HepG2 (cell line): ENCODE measurements at regions not wholly inside any gene's neighbourhood (a gene's known extent, or its start where the extent isn't known, plus 50 kb on each side); places are given as distances from the start of the nearest gene placed in this dataset.

Experiments
- ATAC-seq: fragments of 200-7000 bp; cut with Tn5 transposase; 3 replicates; pipeline ENCODE4 v1.9.1; 2020; ENCODE audit warnings: mild to moderate bottlenecking, moderate library complexity
- BruUV-seq: library from RNA; stranded (reverse); fragments of 400-500 nt; replicated peaks from 2 replicates; lab custom pipeline; 2021; lab: Mats Ljungman, UMichigan
- CTCF ChIA-PET: fragments of 300-600 bp; formaldehyde crosslinking; extraction: SDS; loops from one replicate; lab custom pipeline; 2021; ENCODE audit warnings: low total read pairs, inconsistent platforms, low intra/inter-chr PET ratio; lab: Yijun Ruan, JAX
- POLR2A ChIA-PET: fragments of 350-600 bp; sonication (Branson Sonifier 250); formaldehyde crosslinking; loops from one replicate; lab custom pipeline; 2020; ENCODE audit warnings: antibody characterized with exemption, inconsistent platforms; lab: Yijun Ruan, JAX
- DNase-seq: peaks from one replicate; pipeline ENCODE4 v3.0.0-alpha.2; 2015; ENCODE audit warnings: low spot score
- FAIRE-seq: peaks from 3 replicates; lab custom pipeline; 2011; peaks lifted over from hg19 to GRCh38; lab: Jason Lieb, UNC
- H2AFZ ChIP-seq: one replicate; pipeline ENCODE4 v1.6.1; 2011; ENCODE audit warnings: low read length, inconsistent platforms
- H3K27ac ChIP-seq: fragments of 300-600 bp; 3 replicates; pipeline ENCODE4 v1.8.0; 2011; ENCODE audit warnings: mixed run types, mild to moderate bottlenecking, mixed read lengths, low read length, inconsistent platforms; ENCODE audit not compliant: insufficient read depth; ENCODE audit errors: extremely low read length
- H3K27me3 ChIP-seq, 2 experiments: fragments of 200-600 bp in 1 of 2; 2 replicates in 1 of 2; 3 replicates in 1 of 2; pipeline versions ENCODE4 v1.6.0 to v1.8.0; 2011; ENCODE audit warnings: low read length in 2 of 2, mild to moderate bottlenecking in 2 of 2, moderate library complexity in 2 of 2, inconsistent platforms in 1 of 2; ENCODE audit not compliant: insufficient read depth in 2 of 2, control insufficient read depth in 1 of 2
- H3K36me3 ChIP-seq, 2 experiments: fragments of 200-600 bp in 1 of 2; replicated peaks in 1 of 2; 2 replicates in 1 of 2; 3 replicates in 1 of 2; pipeline versions ENCODE4 v1.5.1 to v1.8.0; 2011; ENCODE audit warnings: low read length in 2 of 2, inconsistent platforms in 1 of 2; ENCODE audit not compliant: insufficient read depth in 2 of 2, control insufficient read depth in 1 of 2
- H3K4me1 ChIP-seq: 2 replicates; pipeline ENCODE4 v1.5.1; 2012; ENCODE audit warnings: low read length, inconsistent platforms; ENCODE audit not compliant: insufficient read depth
- H3K4me2 ChIP-seq: 2 replicates; pipeline ENCODE4 v1.6.0; 2011; ENCODE audit warnings: low read depth, low read length, inconsistent platforms
- H3K4me3 ChIP-seq, 3 experiments: fragments of 200-600 bp in 1 of 3; sonication (generic), shearing (Covaris generic) in 1 of 3; replicated peaks in 1 of 3; 2 replicates each; pipeline ENCODE4 v1.5.1; 2011 to 2016; ENCODE audit warnings: low read length in 3 of 3, inconsistent platforms in 2 of 3, low read depth in 2 of 3, mild to moderate bottlenecking in 2 of 3, control low read depth in 1 of 3, mixed read lengths in 1 of 3; ENCODE audit not compliant: insufficient read depth in 1 of 3
- H3K79me2 ChIP-seq: one replicate; pipeline ENCODE4 v1.6.1; 2011; ENCODE audit warnings: low read length, inconsistent platforms; ENCODE audit not compliant: insufficient read depth
- H3K9ac ChIP-seq: 2 replicates; pipeline ENCODE4 v1.6.0; 2011; ENCODE audit warnings: mild to moderate bottlenecking, low read depth, low read length, inconsistent platforms; ENCODE audit not compliant: insufficient read depth
- H3K9me3 ChIP-seq: 2 replicates; pipeline ENCODE4 v1.5.1; 2012; ENCODE audit warnings: mild to moderate bottlenecking, low read length
- H4K20me1 ChIP-seq: 2 replicates; pipeline ENCODE4 v1.6.0; 2011; ENCODE audit warnings: inconsistent platforms, mild to moderate bottlenecking, low read length, moderate library complexity; ENCODE audit not compliant: insufficient read depth
- EHMT2 ChIP-seq: fragments of 200-600 bp; sonication (generic); IDR thresholded peaks from 2 replicates; pipeline ENCODE4 v1.7.0; 2017; ENCODE audit warnings: antibody characterized with exemption, low read depth, low read length, borderline replicate concordance
- EP300 ChIP-seq, 3 experiments: sonication (generic) in 1 of 3; formaldehyde crosslinking in 1 of 3; IDR thresholded peaks; 2 replicates each; pipeline versions ENCODE4 v1.5.1 to v1.6.1; 2011 to 2020; ENCODE audit warnings: low read depth in 2 of 3, low read length in 2 of 3, borderline replicate concordance in 1 of 3, improper control_type of control experiment in 1 of 3, mild to moderate bottlenecking in 1 of 3, missing genetic modification reagents in 1 of 3, moderate library complexity in 1 of 3
- NFE2 ChIP-seq: sonication (generic); formaldehyde crosslinking; IDR thresholded peaks from 2 replicates; pipeline ENCODE4 v1.4.0; 2020; ENCODE audit warnings: missing genetic modification reagents
- NFE2L1 ChIP-seq: sonication (generic); formaldehyde crosslinking; IDR thresholded peaks from 2 replicates; pipeline ENCODE4 v1.4.0; 2020; ENCODE audit warnings: missing genetic modification reagents, mild to moderate bottlenecking, borderline replicate concordance
- POLR2AphosphoS5 ChIP-seq: IDR thresholded peaks from 2 replicates; pipeline ENCODE4 v1.6.1; 2012; ENCODE audit warnings: low read depth, low read length
- SALL1 ChIP-seq: sonication (generic); formaldehyde crosslinking; IDR thresholded peaks from 2 replicates; pipeline ENCODE4 v1.8.0; 2022; ENCODE audit warnings: mild to moderate bottlenecking, missing genetic modification reagents
- SAP130 ChIP-seq: IDR thresholded peaks from 2 replicates; pipeline ENCODE4 v1.6.1; 2016; ENCODE audit warnings: low read depth
- TBX2 ChIP-seq: sonication (generic); formaldehyde crosslinking; IDR thresholded peaks from 2 replicates; pipeline ENCODE4 v1.5.0; 2020; ENCODE audit warnings: missing genetic modification reagents, mild to moderate bottlenecking, borderline replicate concordance
- ZFX ChIP-seq: sonication (generic); formaldehyde crosslinking; IDR thresholded peaks from 2 replicates; pipeline ENCODE4 v1.4.0; 2020; ENCODE audit warnings: mild to moderate bottlenecking, low read depth, missing genetic modification reagents, moderate library complexity
- ZZZ3 ChIP-seq: sonication (generic); formaldehyde crosslinking; IDR thresholded peaks from 2 replicates; pipeline ENCODE4 v1.4.0; 2020; ENCODE audit warnings: missing genetic modification reagents, mild to moderate bottlenecking, borderline replicate concordance
- WGBS: methylation state at CpG from one replicate; pipeline ENCODE4 v1.1.6; 2017; ENCODE audit warnings: low lambda C conversion rate; 5-methylcytosine and 5-hydroxymethylcytosine counted together
- in situ Hi-C: cut with HindIII; loops from 2 replicates; pipeline ENCODE4 v1.10.0; 2017; ENCODE audit warnings: low pct_unique_long_range_greater_than_20kb; ENCODE audit not compliant: extremely low pct_ligation_motif_present
- intact Hi-C: fragments of 100-400 bp; cut with micrococcal nuclease; formaldehyde crosslinking; loops from one replicate; pipeline ENCODE4 v1.10.0; 2022; ENCODE audit not compliant: unreplicated experiment
- TF ChIP-seq, protein P1 (sequence below), 2 experiments: sonication (generic) in 1 of 2; formaldehyde crosslinking in 1 of 2; IDR thresholded peaks; 2 replicates each; pipeline versions ENCODE4 v1.4.0 to v1.6.1; 2018 to 2020; ENCODE audit warnings: missing genetic modification reagents in 2 of 2, borderline replicate concordance in 1 of 2, low read depth in 1 of 2, mild to moderate bottlenecking in 1 of 2, missing biosample characterization in 1 of 2
- TF ChIP-seq, protein P2 (sequence below): sonication (generic); formaldehyde crosslinking; IDR thresholded peaks from 2 replicates; pipeline ENCODE4 v1.4.0; 2020; ENCODE audit warnings: missing genetic modification reagents
- TF ChIP-seq, protein P3 (sequence below): sonication (generic); formaldehyde crosslinking; IDR thresholded peaks from 2 replicates; pipeline ENCODE4 v1.5.0; 2020; ENCODE audit warnings: mild to moderate bottlenecking, missing genetic modification reagents

DNA sequence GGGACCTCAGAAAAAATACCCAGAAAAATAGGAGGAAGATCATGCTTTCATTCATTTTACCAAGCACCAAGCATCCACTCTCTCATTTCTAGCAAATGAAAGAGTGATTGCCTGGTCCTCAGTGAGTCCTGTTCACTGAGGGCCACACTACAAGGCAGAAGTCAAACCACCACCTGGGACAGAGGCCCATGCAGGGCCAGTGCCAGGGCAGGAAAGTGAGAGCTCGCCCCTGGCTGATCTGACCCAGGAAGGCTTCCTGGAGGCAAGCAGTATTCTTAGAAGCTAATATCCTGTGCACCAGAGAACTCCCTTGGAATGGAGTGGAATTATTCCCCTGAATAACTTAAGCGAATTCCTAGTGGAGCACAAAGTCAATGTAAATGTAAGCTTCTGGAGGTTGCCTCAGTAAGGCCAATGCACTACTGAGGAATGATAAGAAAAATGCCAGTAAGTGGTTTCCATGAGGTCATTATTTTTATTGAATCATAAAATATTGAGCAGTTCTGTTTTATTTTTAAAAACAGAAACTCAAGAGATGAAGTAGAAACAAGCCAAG lies 191.6 kb upstream of the ID2 start (continued):
- TF ChIP-seq, protein P1, sequence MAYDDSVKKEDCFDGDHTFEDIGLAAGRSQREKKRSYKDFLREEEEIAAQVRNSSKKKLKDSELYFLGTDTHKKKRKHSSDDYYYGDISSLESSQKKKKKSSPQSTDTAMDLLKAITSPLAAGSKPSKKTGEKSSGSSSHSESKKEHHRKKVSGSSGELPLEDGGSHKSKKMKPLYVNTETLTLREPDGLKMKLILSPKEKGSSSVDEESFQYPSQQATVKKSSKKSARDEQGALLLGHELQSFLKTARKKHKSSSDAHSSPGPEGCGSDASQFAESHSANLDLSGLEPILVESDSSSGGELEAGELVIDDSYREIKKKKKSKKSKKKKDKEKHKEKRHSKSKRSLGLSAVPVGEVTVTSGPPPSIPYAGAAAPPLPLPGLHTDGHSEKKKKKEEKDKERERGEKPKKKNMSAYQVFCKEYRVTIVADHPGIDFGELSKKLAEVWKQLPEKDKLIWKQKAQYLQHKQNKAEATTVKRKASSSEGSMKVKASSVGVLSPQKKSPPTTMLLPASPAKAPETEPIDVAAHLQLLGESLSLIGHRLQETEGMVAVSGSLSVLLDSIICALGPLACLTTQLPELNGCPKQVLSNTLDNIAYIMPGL (CRISPR knock-in tag; IDR thresholded peaks at IDR 0.05; ENCODE audit: borderline replicate concordance in 1 of 2, low read depth in 1 of 2), result no peak

DNA sequence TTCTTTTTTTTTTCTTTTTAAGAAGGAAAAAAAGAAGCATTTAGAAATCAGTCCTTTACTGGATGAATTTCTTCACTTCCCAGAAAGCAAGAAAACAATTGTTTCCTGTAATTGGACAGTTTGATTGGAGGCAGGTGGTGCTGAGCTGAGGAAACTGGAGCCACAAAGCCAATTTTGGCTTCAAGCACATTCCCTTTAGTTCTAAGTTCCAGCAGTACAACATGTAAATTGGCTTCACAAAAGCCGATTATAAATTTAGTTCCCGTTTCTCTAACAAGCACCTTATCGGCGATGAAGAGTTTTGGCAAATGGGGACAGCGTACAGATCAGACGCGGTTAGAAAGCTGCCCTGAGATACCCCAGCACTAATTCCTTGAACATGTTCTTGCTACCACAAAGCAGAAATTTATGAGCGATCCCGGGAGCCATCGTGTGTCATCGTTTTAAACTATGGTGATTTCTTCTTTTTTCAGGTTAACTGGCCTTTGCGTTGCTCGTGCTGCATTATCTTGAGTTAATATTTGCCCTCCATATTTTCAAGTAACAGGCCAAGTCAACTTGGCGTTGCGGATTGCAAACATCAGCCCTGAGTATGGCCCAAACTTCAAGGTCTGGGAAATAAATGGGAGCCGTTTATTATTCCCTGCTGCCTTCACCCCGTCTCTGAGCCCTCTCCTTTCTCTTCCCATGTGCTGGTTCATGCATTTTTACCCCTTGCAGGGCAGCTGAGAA lies 190.4 kb upstream of the ID2 start:
- H3K79me2 ChIP-seq, result no peaks in the 10 kb centered on the region
- H4K20me1 ChIP-seq, result no peaks in the 10 kb centered on the region
- no peaks in the 10 kb centered on the region for H3K9me3 ChIP-seq
- H3K9ac ChIP-seq, result no peak overlapping the region
- 45% methylated on average over 17 of the region's 17 CpGs for WGBS
- POLR2A ChIA-PET, result no interaction called here
- FAIRE-seq (no peak), DNase-seq (no peak), ATAC-seq (no peak)
- H3K27ac ChIP-seq, result no peak overlapping the region
- H3K4me1 ChIP-seq, result peaks cover 37% of the 10 kb centered on the region
- intact Hi-C loops, result no loop called here
- H3K27me3 ChIP-seq, result peaks cover 2 to 58% of the 10 kb centered on the region in 2 experiments; a peak in 4 of 5 replicates
- no peaks in the 10 kb centered on the region for H3K36me3 ChIP-seq
- CTCF ChIA-PET, result no interaction called here
- no TSS peak for BruUV-seq
- H3K4me2 ChIP-seq, result no peak overlapping the region
- no peak overlapping the region for H2AFZ ChIP-seq
- in situ Hi-C loops, result no loop called here
- H3K4me3 ChIP-seq, result no peak overlapping the region
- TF ChIP-seq ZZZ3 (CRISPR knock-in tag) (no peak), SAP130 (no peak), TBX2 (CRISPR knock-in tag) (no peak), EHMT2 (no peak), EP300 (IDR thresholded peaks at IDR 0.05; ENCODE audit: low read depth in 2 of 2, low read length in 2 of 2) (peak in 1 of 2 experiments; percentile 26; a peak in 1 of 4 replicates), EP300 (CRISPR knock-in tag; IDR thresholded peaks at IDR 0.05; ENCODE audit: borderline replicate concordance) (no peak), POLR2AphosphoS5 (no peak), SALL1 (CRISPR knock-in tag) (peak; percentile 42; the same call in 1 of the 2 replicates), ZFX (CRISPR knock-in tag) (no peak), NFE2L1 (CRISPR knock-in tag) (no peak), NFE2 (CRISPR knock-in tag) (no peak)
- TF ChIP-seq, protein P2, sequence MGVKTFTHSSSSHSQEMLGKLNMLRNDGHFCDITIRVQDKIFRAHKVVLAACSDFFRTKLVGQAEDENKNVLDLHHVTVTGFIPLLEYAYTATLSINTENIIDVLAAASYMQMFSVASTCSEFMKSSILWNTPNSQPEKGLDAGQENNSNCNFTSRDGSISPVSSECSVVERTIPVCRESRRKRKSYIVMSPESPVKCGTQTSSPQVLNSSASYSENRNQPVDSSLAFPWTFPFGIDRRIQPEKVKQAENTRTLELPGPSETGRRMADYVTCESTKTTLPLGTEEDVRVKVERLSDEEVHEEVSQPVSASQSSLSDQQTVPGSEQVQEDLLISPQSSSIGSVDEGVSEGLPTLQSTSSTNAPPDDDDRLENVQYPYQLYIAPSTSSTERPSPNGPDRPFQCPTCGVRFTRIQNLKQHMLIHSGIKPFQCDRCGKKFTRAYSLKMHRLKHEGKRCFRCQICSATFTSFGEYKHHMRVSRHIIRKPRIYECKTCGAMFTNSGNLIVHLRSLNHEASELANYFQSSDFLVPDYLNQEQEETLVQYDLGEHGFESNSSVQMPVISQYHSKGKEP (CRISPR knock-in tag), result no peak
- TF ChIP-seq, protein P3, sequence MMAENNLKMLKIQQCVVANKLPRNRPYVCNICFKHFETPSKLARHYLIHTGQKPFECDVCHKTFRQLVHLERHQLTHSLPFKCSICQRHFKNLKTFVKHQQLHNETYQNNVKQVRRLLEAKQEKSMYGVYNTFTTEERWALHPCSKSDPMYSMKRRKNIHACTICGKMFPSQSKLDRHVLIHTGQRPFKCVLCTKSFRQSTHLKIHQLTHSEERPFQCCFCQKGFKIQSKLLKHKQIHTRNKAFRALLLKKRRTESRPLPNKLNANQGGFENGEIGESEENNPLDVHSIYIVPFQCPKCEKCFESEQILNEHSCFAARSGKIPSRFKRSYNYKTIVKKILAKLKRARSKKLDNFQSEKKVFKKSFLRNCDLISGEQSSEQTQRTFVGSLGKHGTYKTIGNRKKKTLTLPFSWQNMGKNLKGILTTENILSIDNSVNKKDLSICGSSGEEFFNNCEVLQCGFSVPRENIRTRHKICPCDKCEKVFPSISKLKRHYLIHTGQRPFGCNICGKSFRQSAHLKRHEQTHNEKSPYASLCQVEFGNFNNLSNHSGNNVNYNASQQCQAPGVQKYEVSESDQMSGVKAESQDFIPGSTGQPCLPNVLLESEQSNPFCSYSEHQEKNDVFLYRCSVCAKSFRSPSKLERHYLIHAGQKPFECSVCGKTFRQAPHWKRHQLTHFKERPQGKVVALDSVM (CRISPR knock-in tag), result no peak
